Panc1 (cell line): ENCODE measurements at regions not wholly inside any gene's neighbourhood (a gene's known extent, or its start where the extent isn't known, plus 50 kb on each side); places are given as distances from the start of the nearest gene placed in this dataset.

Experiments used
- ATAC-seq: fragments of 200-7000 bp; cut with Tn5 transposase; 2 replicates; pipeline ENCODE4 v1.9.1; 2020; ENCODE audit warnings: mild to moderate bottlenecking, moderate library complexity
- BruUV-seq: library from RNA; stranded (reverse); fragments of 400-500 nt; replicated peaks from 2 replicates; lab custom pipeline; 2021; lab: Mats Ljungman, UMichigan
- CTCF ChIA-PET: fragments of 300-600 bp; sonication (Branson Sonifier 250); formaldehyde crosslinking; loops from one replicate; lab custom pipeline; 2022; ENCODE audit warnings: antibody characterized with exemption; lab: Charles Lee
- POLR2A ChIA-PET: fragments of 300-600 bp; sonication (Branson Sonifier 250); formaldehyde crosslinking; loops from one replicate; lab custom pipeline; 2022; ENCODE audit warnings: antibody characterized with exemption; lab: Charles Lee
- DNase-seq: peaks from one replicate; pipeline ENCODE4 v3.0.0-alpha.2; 2010; ENCODE audit warnings: low read depth, low spot score
- H3K27ac ChIP-seq: 2 replicates; pipeline ENCODE4 v1.5.1; 2011; ENCODE audit warnings: mild to moderate bottlenecking, low read length, inconsistent platforms
- H3K27me3 ChIP-seq: fragments of 200-500 bp; sonication (Bioruptor generic); 2 replicates; pipeline ENCODE4 v1.6.0; 2014; ENCODE audit warnings: low read length, inconsistent platforms; ENCODE audit not compliant: control insufficient read depth, insufficient read depth
- H3K36me3 ChIP-seq: fragments of 200-500 bp; sonication (Bioruptor generic); 2 replicates; pipeline ENCODE4 v1.5.1; 2014; ENCODE audit warnings: inconsistent platforms, mild to moderate bottlenecking, low read length, moderate library complexity; ENCODE audit not compliant: control insufficient read depth, insufficient read depth
- H3K4me1 ChIP-seq: 2 replicates; pipeline ENCODE4 v1.5.1; 2011; ENCODE audit warnings: inconsistent platforms, mild to moderate bottlenecking, low read length, moderate library complexity; ENCODE audit not compliant: control insufficient read depth, insufficient read depth
- H3K4me3 ChIP-seq, 2 experiments: 2 replicates each; pipeline ENCODE4 v1.5.1; 2011 to 2012; ENCODE audit warnings: low read depth in 2 of 2, low read length in 2 of 2, mild to moderate bottlenecking in 2 of 2, inconsistent platforms in 1 of 2, moderate library complexity in 1 of 2
- H3K9me3 ChIP-seq: fragments of 200-500 bp; sonication (Bioruptor generic); 2 replicates; pipeline ENCODE4 v1.5.1; 2014; ENCODE audit warnings: low read depth, mild to moderate bottlenecking, inconsistent platforms, low read length, moderate library complexity; ENCODE audit not compliant: control insufficient read depth, insufficient read depth
- POLR2AphosphoS5 ChIP-seq: IDR thresholded peaks from 2 replicates; pipeline ENCODE4 v1.6.1; 2012; ENCODE audit warnings: mild to moderate bottlenecking, low read depth, low read length, moderate library complexity
- SIN3A ChIP-seq: IDR thresholded peaks from 2 replicates; pipeline ENCODE4 v1.6.1; 2012; ENCODE audit warnings: low read depth, mild to moderate bottlenecking, low read length, moderate library complexity, borderline replicate concordance; ENCODE audit not compliant: insufficient read depth
- TCF7L2 ChIP-seq: IDR thresholded peaks from 2 replicates; pipeline ENCODE4 v1.6.1; 2011; ENCODE audit warnings: mild to moderate bottlenecking, low read depth, low read length, inconsistent platforms
- in situ Hi-C: cut with HindIII; loops from 2 replicates; pipeline ENCODE4 v1.10.0; 2016; ENCODE audit warnings: low sequenced_read_pairs, low pct_unique_long_range_greater_than_20kb
- intact Hi-C: fragments of 100-400 bp; cut with micrococcal nuclease; formaldehyde crosslinking; loops from one replicate; pipeline ENCODE4 v1.10.0; 2022; ENCODE audit not compliant: unreplicated experiment
- TF ChIP-seq, protein P1 (sequence below), 2 experiments: IDR thresholded peaks; 2 replicates each; pipeline ENCODE4 v1.6.1; 2011 to 2012; ENCODE audit warnings: low read depth in 2 of 2, control low read depth in 1 of 2, low read length in 1 of 2, mild to moderate bottlenecking in 1 of 2, moderate library complexity in 1 of 2; ENCODE audit not compliant: insufficient read depth in 1 of 2
- TF ChIP-seq, protein P2 (sequence below): fragments of 450-650 bp; IDR thresholded peaks from 2 replicates; pipeline ENCODE4 v1.5.1; 2017; ENCODE audit warnings: mild to moderate bottlenecking

DNA sequence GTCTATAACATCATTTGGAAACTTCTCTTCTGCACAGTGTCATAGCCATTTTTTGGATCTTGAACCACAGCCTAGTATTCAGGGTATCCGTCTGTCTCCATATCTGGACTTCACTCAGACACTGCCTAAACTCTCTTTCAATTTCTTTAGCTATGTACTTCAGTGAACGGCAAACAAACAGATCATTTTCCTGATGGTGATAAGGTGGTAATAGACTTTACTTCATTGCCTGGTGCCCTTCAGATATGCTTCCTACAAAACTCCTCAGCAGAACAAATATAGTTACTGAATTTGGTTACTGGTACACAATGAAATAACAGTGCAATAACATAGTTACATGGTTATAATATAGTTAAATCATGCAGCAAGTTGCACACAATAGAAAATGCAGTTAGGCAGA is 348.2 kb downstream of the ZSWIM6 start:
- H3K9me3 ChIP-seq, result no peaks in the 10 kb centered on the region
- H3K27ac ChIP-seq, result no peak overlapping the region
- CTCF ChIA-PET, result no interaction called here
- DNase-seq, result no peak
- POLR2A ChIA-PET, result no interaction called here
- H3K4me3 ChIP-seq, result no peak overlapping the region
- H3K27me3 ChIP-seq, result peaks cover 7% of the 10 kb centered on the region
- no peak for ATAC-seq
- BruUV-seq, result no TSS peak
- in situ Hi-C loops, result no loop called here
- TF ChIP-seq, protein P1, sequence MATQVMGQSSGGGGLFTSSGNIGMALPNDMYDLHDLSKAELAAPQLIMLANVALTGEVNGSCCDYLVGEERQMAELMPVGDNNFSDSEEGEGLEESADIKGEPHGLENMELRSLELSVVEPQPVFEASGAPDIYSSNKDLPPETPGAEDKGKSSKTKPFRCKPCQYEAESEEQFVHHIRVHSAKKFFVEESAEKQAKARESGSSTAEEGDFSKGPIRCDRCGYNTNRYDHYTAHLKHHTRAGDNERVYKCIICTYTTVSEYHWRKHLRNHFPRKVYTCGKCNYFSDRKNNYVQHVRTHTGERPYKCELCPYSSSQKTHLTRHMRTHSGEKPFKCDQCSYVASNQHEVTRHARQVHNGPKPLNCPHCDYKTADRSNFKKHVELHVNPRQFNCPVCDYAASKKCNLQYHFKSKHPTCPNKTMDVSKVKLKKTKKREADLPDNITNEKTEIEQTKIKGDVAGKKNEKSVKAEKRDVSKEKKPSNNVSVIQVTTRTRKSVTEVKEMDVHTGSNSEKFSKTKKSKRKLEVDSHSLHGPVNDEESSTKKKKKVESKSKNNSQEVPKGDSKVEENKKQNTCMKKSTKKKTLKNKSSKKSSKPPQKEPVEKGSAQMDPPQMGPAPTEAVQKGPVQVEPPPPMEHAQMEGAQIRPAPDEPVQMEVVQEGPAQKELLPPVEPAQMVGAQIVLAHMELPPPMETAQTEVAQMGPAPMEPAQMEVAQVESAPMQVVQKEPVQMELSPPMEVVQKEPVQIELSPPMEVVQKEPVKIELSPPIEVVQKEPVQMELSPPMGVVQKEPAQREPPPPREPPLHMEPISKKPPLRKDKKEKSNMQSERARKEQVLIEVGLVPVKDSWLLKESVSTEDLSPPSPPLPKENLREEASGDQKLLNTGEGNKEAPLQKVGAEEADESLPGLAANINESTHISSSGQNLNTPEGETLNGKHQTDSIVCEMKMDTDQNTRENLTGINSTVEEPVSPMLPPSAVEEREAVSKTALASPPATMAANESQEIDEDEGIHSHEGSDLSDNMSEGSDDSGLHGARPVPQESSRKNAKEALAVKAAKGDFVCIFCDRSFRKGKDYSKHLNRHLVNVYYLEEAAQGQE (IDR thresholded peaks at IDR 0.05; ENCODE audit: insufficient read depth in 1 of 2, low read depth in 2 of 2, low read length in 1 of 2), result no peak
- no peak for TF ChIP-seq POLR2AphosphoS5
- no peak for TF ChIP-seq SIN3A
- TF ChIP-seq TCF7L2, result no peak
- TF ChIP-seq, protein P2, sequence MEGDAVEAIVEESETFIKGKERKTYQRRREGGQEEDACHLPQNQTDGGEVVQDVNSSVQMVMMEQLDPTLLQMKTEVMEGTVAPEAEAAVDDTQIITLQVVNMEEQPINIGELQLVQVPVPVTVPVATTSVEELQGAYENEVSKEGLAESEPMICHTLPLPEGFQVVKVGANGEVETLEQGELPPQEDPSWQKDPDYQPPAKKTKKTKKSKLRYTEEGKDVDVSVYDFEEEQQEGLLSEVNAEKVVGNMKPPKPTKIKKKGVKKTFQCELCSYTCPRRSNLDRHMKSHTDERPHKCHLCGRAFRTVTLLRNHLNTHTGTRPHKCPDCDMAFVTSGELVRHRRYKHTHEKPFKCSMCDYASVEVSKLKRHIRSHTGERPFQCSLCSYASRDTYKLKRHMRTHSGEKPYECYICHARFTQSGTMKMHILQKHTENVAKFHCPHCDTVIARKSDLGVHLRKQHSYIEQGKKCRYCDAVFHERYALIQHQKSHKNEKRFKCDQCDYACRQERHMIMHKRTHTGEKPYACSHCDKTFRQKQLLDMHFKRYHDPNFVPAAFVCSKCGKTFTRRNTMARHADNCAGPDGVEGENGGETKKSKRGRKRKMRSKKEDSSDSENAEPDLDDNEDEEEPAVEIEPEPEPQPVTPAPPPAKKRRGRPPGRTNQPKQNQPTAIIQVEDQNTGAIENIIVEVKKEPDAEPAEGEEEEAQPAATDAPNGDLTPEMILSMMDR, result no peak
- intact Hi-C loops, result no loop called here
- no peaks in the 10 kb centered on the region for H3K36me3 ChIP-seq
- no peaks in the 10 kb centered on the region for H3K4me1 ChIP-seq

DNA sequence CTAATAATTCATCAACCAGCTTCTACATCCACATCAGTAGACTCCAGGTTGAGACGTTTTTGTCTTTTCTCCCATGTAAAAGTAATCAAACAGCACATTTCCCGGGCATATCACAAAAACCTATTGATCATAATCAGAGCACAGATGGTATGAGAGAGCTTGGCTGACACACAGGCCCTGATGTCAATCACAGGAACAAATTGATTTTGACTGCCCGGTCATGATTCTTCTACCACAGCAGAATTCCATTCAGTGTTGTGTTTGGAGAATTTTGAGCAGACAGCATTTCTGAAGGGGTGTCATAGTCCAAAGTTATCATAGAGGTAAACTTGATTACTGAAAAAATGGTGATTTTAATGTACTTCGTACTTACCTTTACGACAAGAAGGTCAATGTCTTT is 351.1 kb downstream of the ZSWIM6 start:
- no peak for ATAC-seq
- in situ Hi-C loops, result no loop called here
- no peaks in the 10 kb centered on the region for H3K4me1 ChIP-seq
- no peaks in the 10 kb centered on the region for H3K9me3 ChIP-seq
- H3K36me3 ChIP-seq, result no peaks in the 10 kb centered on the region
- no peak for DNase-seq
- POLR2A ChIA-PET, result no interaction called here
- intact Hi-C loops, result no loop called here
- no peak overlapping the region for H3K4me3 ChIP-seq
- BruUV-seq, result no TSS peak
- peaks cover 11% of the 10 kb centered on the region for H3K27me3 ChIP-seq
- TF ChIP-seq, protein P2, result no peak
- TF ChIP-seq SIN3A (no peak), POLR2AphosphoS5 (no peak), TCF7L2 (no peak)
- TF ChIP-seq, protein P1 (IDR thresholded peaks at IDR 0.05; ENCODE audit: insufficient read depth in 1 of 2, low read depth in 2 of 2, low read length in 1 of 2), result no peak
- H3K27ac ChIP-seq, result no peak overlapping the region
- CTCF ChIA-PET, result no interaction called here
